ENCODE measurements at regions not wholly inside any gene's neighbourhood (a gene's known extent, or its start where the extent isn't known, plus 50 kb on each side); places are given as distances from the start of the nearest gene placed in this dataset.

DNA sequence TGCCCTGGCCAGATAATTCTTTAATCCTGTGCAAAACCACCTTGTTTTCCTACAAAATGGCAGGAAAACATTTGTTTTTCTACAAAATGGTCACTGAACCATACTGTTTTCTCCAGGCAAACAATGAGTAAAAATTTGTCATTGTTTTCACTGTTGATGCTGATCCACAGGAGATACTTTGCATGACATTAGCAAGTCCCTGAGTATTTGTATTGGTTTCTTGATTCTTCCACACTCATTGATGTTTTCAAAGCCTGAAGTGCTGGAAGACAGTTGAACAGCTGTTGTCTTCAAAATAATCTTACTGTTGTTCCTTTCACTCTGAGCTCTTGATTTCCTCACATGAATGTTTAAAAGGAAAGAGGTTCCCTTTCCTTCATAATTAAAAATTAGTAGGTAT is 123.1 kb upstream of the HTR2A start:
- ChIA-PET CTCF (no interaction called here), POLR2A (no interaction called here)
- H3K9me3 ChIP-seq (ENCODE audit: control insufficient read depth, insufficient read depth, low read length) = no peaks in the 10 kb centered on the region
- H3K4me3 ChIP-seq (ENCODE audit: low read depth, low read length) = no peak overlapping the region
- H3K27me3 ChIP-seq (ENCODE audit: control insufficient read depth, insufficient read depth, low read length) = no peaks in the 10 kb centered on the region
- TF ChIP-seq, protein P1, sequence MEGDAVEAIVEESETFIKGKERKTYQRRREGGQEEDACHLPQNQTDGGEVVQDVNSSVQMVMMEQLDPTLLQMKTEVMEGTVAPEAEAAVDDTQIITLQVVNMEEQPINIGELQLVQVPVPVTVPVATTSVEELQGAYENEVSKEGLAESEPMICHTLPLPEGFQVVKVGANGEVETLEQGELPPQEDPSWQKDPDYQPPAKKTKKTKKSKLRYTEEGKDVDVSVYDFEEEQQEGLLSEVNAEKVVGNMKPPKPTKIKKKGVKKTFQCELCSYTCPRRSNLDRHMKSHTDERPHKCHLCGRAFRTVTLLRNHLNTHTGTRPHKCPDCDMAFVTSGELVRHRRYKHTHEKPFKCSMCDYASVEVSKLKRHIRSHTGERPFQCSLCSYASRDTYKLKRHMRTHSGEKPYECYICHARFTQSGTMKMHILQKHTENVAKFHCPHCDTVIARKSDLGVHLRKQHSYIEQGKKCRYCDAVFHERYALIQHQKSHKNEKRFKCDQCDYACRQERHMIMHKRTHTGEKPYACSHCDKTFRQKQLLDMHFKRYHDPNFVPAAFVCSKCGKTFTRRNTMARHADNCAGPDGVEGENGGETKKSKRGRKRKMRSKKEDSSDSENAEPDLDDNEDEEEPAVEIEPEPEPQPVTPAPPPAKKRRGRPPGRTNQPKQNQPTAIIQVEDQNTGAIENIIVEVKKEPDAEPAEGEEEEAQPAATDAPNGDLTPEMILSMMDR (IDR thresholded peaks at IDR 0.05; ENCODE audit: low read depth, low read length) = no peak
- no peak for DNase-seq (ENCODE audit: low read depth, low spot score)
- no peak overlapping the region for H3K27ac ChIP-seq (ENCODE audit: low read depth, low read length)

DNA sequence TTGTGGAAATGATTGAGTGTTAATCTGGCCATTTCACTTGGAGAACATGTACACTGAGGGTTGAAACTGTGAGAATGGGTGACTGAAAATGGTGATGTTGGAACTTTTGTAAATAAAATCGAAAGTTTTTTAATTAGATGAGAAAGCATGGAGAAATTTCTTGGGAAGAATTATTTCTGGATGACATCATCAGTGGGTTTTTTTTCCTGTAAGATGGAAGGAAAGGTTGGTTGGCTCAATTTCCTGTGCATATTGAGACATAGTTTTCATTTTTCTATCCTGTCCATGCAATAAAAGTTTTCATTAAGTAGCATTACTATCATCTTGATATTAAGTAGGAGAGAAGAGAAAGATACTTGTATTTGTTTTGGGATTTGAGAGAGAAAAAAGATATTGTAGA is 120.6 kb upstream of the HTR2A start:
- ChIA-PET POLR2A (no interaction called here), CTCF (no interaction called here)
- Histone ChIP-seq H3K9me3 (ENCODE audit: control insufficient read depth, insufficient read depth, low read length) (no peaks in the 10 kb centered on the region), H3K27me3 (ENCODE audit: control insufficient read depth, insufficient read depth, low read length) (no peaks in the 10 kb centered on the region), H3K27ac (ENCODE audit: low read depth, low read length) (no peak overlapping the region), H3K4me3 (ENCODE audit: low read depth, low read length) (no peak overlapping the region)
- no peak for DNase-seq (ENCODE audit: low read depth, low spot score)
- TF ChIP-seq, protein P1 (IDR thresholded peaks at IDR 0.05; ENCODE audit: low read depth, low read length) = no peak

DNA sequence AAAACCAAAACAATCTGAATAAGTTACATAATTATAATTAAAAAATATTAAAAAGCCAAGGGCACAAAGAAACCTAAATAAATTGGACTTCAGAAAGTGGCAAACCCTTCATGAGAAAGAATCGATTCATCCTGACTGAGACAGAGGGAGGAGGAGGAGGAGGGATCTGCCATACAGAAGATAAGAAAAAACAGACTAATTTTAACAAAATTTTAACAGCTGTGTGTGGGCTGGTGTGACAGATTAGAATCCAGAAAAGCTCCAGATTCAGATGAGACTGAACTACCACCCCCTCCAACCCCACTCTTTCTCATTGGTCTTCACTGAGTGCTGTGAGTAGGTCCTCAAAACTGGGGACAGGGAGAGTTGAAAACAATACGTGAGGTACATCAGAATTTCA is 111.5 kb upstream of the HTR2A start:
- Histone ChIP-seq H3K27me3 (ENCODE audit: control insufficient read depth, insufficient read depth, low read length) (no peaks in the 10 kb centered on the region), H3K27ac (ENCODE audit: low read depth, low read length) (no peak overlapping the region), H3K4me3 (ENCODE audit: low read depth, low read length) (no peak overlapping the region), H3K9me3 (ENCODE audit: control insufficient read depth, insufficient read depth, low read length) (no peaks in the 10 kb centered on the region)
- ChIA-PET CTCF (no interaction called here), POLR2A (no interaction called here)
- TF ChIP-seq, protein P1 (IDR thresholded peaks at IDR 0.05; ENCODE audit: low read depth, low read length) = no peak
- DNase-seq (ENCODE audit: low read depth, low spot score) = no peak

DNA sequence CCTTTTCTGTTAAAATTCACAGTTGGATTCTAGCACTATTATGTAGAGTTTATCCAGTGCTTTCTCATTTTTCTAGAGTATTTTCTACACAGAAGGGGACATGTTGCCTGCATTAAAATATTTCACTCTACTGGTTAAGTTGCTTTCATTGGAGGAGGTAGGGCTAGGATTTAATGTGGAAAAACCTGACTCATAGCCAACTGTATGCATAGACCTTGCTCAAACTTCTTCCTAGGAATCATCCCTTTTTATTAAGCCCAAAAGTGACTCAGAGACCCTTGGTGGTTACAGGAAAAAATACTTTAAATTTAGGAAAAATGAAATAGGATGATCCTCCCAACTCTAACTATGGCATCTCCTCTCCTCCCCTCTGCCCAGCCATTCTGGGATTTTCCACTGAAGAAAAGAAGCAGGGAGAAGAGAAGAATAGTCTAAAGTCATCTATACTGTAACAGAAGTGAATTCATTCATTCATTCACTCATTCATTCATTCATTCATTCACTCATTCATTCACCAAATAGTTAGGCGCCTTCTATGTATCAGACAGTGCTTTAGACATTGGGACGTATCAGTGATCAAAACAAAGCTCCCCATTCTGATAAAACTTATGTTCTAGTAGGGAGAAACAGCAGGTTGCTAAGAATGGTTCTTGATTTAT is 109.0 kb upstream of the HTR2A start:
- POLR2A ChIA-PET = no interaction called here

DNA sequence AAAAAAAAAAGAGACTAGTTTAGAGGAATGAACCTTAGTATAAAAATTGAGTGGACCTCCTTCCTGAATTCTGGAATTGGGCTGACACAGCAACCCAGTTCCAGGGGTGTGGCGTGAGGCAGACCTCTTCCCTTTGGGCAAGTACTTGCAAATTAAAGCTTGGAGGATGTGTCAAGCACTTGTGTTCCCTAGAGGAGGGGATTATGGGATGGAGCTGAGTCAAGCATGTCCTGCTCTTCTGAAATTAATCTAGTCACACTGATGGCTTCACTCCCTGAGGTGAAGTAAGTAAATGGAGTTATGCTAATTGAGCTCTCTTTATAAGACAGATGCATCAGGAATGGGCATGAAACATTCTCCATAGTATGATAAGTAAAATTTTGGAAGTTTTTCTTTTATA is 107.7 kb upstream of the HTR2A start:
- H3K9me3 ChIP-seq (ENCODE audit: control insufficient read depth, insufficient read depth, low read length) = no peaks in the 10 kb centered on the region
- no peaks in the 10 kb centered on the region for H3K27me3 ChIP-seq (ENCODE audit: control insufficient read depth, insufficient read depth, low read length)
- POLR2A ChIA-PET = no interaction called here
- CTCF ChIA-PET = interaction anchor here (0.7 to 1.7 kb wide), 4 partner anchors 10 to 594 kb away, joined by 3 to 4 read pairs (median 4); no protein-coding TSS in a partner anchor
- H3K27ac ChIP-seq (ENCODE audit: low read depth, low read length) = no peak overlapping the region
- H3K4me3 ChIP-seq (ENCODE audit: low read depth, low read length) = no peak overlapping the region
- DNase-seq (ENCODE audit: low read depth, low spot score) = no peak
- TF ChIP-seq, protein P1 (IDR thresholded peaks at IDR 0.05; ENCODE audit: low read depth, low read length) = no peak

More for the DNA sequence above, 109.0 kb upstream of the HTR2A start:
- CTCF ChIA-PET = no interaction called here
- Histone ChIP-seq H3K27ac (ENCODE audit: low read depth, low read length) (no peak overlapping the region), H3K4me3 (ENCODE audit: low read depth, low read length) (no peak overlapping the region), H3K9me3 (ENCODE audit: control insufficient read depth, insufficient read depth, low read length) (no peaks in the 10 kb centered on the region), H3K27me3 (ENCODE audit: control insufficient read depth, insufficient read depth, low read length) (no peaks in the 10 kb centered on the region)
- DNase-seq (ENCODE audit: low read depth, low spot score) = no peak
- TF ChIP-seq, protein P1 (IDR thresholded peaks at IDR 0.05; ENCODE audit: low read depth, low read length) = no peak

All from AG04450 (cell line).